K562 (cell line): ENCODE measurements at regions not wholly inside any gene's neighbourhood (a gene's known extent, or its start where the extent isn't known, plus 50 kb on each side); places are given as distances from the start of the nearest gene placed in this dataset.

ENCODE experiments used
- ATAC-seq: fragments of 200-7000 bp; cut with Tn5 transposase; 3 replicates; pipeline ENCODE4 v1.9.1; 2020; ENCODE audit warnings: moderate library complexity
- BruUV-seq: library from RNA; stranded (reverse); fragments of 400-500 nt; replicated peaks from 2 replicates; lab custom pipeline; 2021; lab: Mats Ljungman, UMichigan
- CTCF ChIA-PET: fragments of 300-600 bp; formaldehyde crosslinking; extraction: SDS; loops from one replicate; lab custom pipeline; 2021; ENCODE audit warnings: low intra/inter-chr PET ratio; lab: Yijun Ruan, JAX
- POLR2A ChIA-PET: fragments of 300-600, 350-650 bp; sonication (Branson Sonifier 250); formaldehyde crosslinking; extraction: SDS; loops from one replicate; lab custom pipeline; 2021; ENCODE audit warnings: antibody characterized with exemption, inconsistent platforms; lab: Yijun Ruan, JAX
- DNase-seq, 4 experiments: peaks; one replicate each; pipeline versions ENCODE4 v3.0.0 to v3.0.0-alpha.2; 2011 to 2018; ENCODE audit warnings: low spot score in 3 of 4, mixed read lengths in 3 of 4; ENCODE audit errors: extremely low read depth in 1 of 4
- FAIRE-seq: peaks from 2 replicates; lab custom pipeline; 2011; peaks lifted over from hg19 to GRCh38; lab: Jason Lieb, UNC
- H2AFZ ChIP-seq: 2 replicates; pipeline ENCODE4 v1.6.0; 2011; ENCODE audit warnings: low read depth, low read length, control low read depth, inconsistent platforms
- H3K27ac ChIP-seq: fragments of 200-600 bp; 3 replicates; pipeline ENCODE4 v1.8.0; 2011; ENCODE audit warnings: low read depth, mild to moderate bottlenecking, control low read depth, inconsistent platforms, low read length, moderate library complexity, mixed read lengths; ENCODE audit errors: extremely low read depth
- H3K27me3 ChIP-seq, 2 experiments: fragments of 300-600 bp in 1 of 2; 2 replicates in 1 of 2; 3 replicates in 1 of 2; pipeline versions ENCODE4 v1.6.0 to v1.8.0; 2011; ENCODE audit warnings: inconsistent platforms in 2 of 2, low read length in 2 of 2, mild to moderate bottlenecking in 1 of 2, mixed read lengths in 1 of 2, moderate library complexity in 1 of 2; ENCODE audit not compliant: control insufficient read depth in 2 of 2, insufficient read depth in 2 of 2
- H3K36me3 ChIP-seq: fragments of 300-600 bp; 3 replicates; pipeline ENCODE4 v1.8.0; 2011; ENCODE audit warnings: mild to moderate bottlenecking, low read length, inconsistent platforms; ENCODE audit not compliant: control insufficient read depth, insufficient read depth
- H3K4me1 ChIP-seq, 2 experiments: fragments of 200-600 bp in 1 of 2; replicated peaks in 1 of 2; 2 replicates in 1 of 2; 3 replicates in 1 of 2; pipeline versions ENCODE4 v1.5.1 to v1.8.0; 2011; ENCODE audit warnings: inconsistent platforms in 2 of 2, low read length in 2 of 2, mild to moderate bottlenecking in 1 of 2, mixed read lengths in 1 of 2, moderate library complexity in 1 of 2; ENCODE audit not compliant: control insufficient read depth in 2 of 2, insufficient read depth in 2 of 2
- H3K4me2 ChIP-seq: 2 replicates; pipeline ENCODE4 v1.6.1; 2011; ENCODE audit warnings: low read length, control low read depth, inconsistent platforms, mixed read lengths; ENCODE audit not compliant: insufficient read depth
- H3K4me3 ChIP-seq: fragments of 200-600 bp; sonication (generic), shearing (Covaris generic); 2 replicates; pipeline ENCODE4 v1.5.1; 2016; ENCODE audit warnings: control low read depth, inconsistent platforms
- H3K79me2 ChIP-seq: fragments of 200-600 bp; 3 replicates; pipeline ENCODE4 v1.8.0; 2011; ENCODE audit warnings: low read length, inconsistent platforms; ENCODE audit not compliant: control insufficient read depth, insufficient read depth
- H3K9ac ChIP-seq, 2 experiments: 2 replicates each; pipeline versions ENCODE4 v1.6.0 to v1.6.1; 2011; ENCODE audit warnings: low read depth in 2 of 2, low read length in 2 of 2, control low read depth in 1 of 2, inconsistent platforms in 1 of 2, mild to moderate bottlenecking in 1 of 2, mixed read lengths in 1 of 2; ENCODE audit not compliant: insufficient read depth in 1 of 2
- H3K9me1 ChIP-seq: one replicate; pipeline ENCODE4 v1.6.0; 2011; ENCODE audit warnings: inconsistent platforms, mild to moderate bottlenecking, low read length, moderate library complexity; ENCODE audit not compliant: control insufficient read depth, insufficient read depth
- H3K9me3 ChIP-seq: replicated peaks from 2 replicates; pipeline ENCODE4 v1.5.1; 2011; ENCODE audit warnings: low read depth, low read length, inconsistent platforms; ENCODE audit not compliant: control insufficient read depth, insufficient read depth
- H4K20me1 ChIP-seq: replicated peaks from 2 replicates; pipeline ENCODE4 v1.6.1; 2011; ENCODE audit warnings: low read length, inconsistent platforms, mixed read lengths; ENCODE audit not compliant: control insufficient read depth, insufficient read depth
- HSF4 ChIP-seq: fragments of 250-450 bp; sonication (Bioruptor Pico); IDR thresholded peaks from 2 replicates; pipeline ENCODE4 v2.1.2; 2022; ENCODE audit warnings: mild to moderate bottlenecking, moderate library complexity, borderline replicate concordance
- SRSF7 ChIP-seq: fragments of 200-400 bp; formaldehyde crosslinking; optimal IDR thresholded peaks from 2 replicates; pipeline ENCODE3; 2017; ENCODE audit warnings: mild to moderate bottlenecking, low read depth, low read length
- TARDBP ChIP-seq: fragments of 450-650 bp; IDR thresholded peaks from 2 replicates; pipeline ENCODE4 v1.6.1; 2016
- TRIM24 ChIP-seq, 2 experiments: fragments of 450-650 bp; IDR thresholded peaks; 2 replicates each; pipeline ENCODE4 v1.6.1; 2016
- XRCC3 ChIP-seq: fragments of 450-650 bp; IDR thresholded peaks from 2 replicates; pipeline ENCODE4 v1.6.1; 2017; ENCODE audit warnings: mild to moderate bottlenecking, moderate library complexity
- ZBTB17 ChIP-seq: fragments of 450-650 bp; formaldehyde crosslinking; IDR thresholded peaks from 2 replicates; pipeline ENCODE4 v1.4.0; 2020; ENCODE audit warnings: mild to moderate bottlenecking
- ZSCAN29 ChIP-seq: fragments of 450-650 bp; IDR thresholded peaks from 2 replicates; pipeline ENCODE4 v1.6.1; 2017
- WGBS: fragments of 100-300 bp; shearing (Covaris generic); methylation state at CpG from one replicate; pipeline ENCODE4 v1.1.6; 2016; ENCODE audit warnings: low coverage, mixed read lengths; ENCODE audit not compliant: insufficient coverage; ENCODE audit errors: missing lambda C conversion rate; 5-methylcytosine and 5-hydroxymethylcytosine counted together
- in situ Hi-C: fragments of 300-500 bp; cut with MboI; formaldehyde crosslinking; loops from 4 replicates; pipeline ENCODE4 v1.15.0; 2018; ENCODE audit warnings: inconsistent platforms, mixed read lengths
- intact Hi-C: fragments of 100-400 bp; cut with micrococcal nuclease; formaldehyde crosslinking; loops from 2 replicates; pipeline ENCODE4 v1.14.2; 2022
- TF ChIP-seq, protein P1 (sequence below): fragments of 250-450 bp; sonication (Bioruptor Pico); IDR thresholded peaks from 2 replicates; pipeline ENCODE4 v1.5.0; 2020; ENCODE audit warnings: mild to moderate bottlenecking
- TF ChIP-seq, protein P2 (sequence below): fragments of 450-650 bp; IDR thresholded peaks from 2 replicates; pipeline ENCODE4 v1.6.1; 2016
- TF ChIP-seq, protein P3 (sequence below): fragments of 250-450 bp; sonication (Bioruptor Pico); IDR thresholded peaks from 2 replicates; pipeline ENCODE4 v1.4.0; 2020; ENCODE audit warnings: mild to moderate bottlenecking, moderate library complexity
- TF ChIP-seq, protein P4 (sequence below): sonication (generic); formaldehyde crosslinking; IDR thresholded peaks from 2 replicates; pipeline ENCODE4 v1.8.1; 2023; ENCODE audit warnings: mild to moderate bottlenecking, missing genetic modification reagents
- TF ChIP-seq, protein P5 (sequence below): fragments of 200-400 bp; formaldehyde crosslinking; IDR thresholded peaks from 2 replicates; pipeline ENCODE4 v1.6.1; 2017; ENCODE audit warnings: mild to moderate bottlenecking, low read depth, low read length, moderate library complexity
- TF ChIP-seq, protein P6 (sequence below): fragments of 450-650 bp; IDR thresholded peaks from one replicate; pipeline ENCODE4 v1.6.1; 2018; ENCODE audit warnings: mild to moderate bottlenecking, moderate library complexity; ENCODE audit not compliant: partially characterized antibody

DNA sequence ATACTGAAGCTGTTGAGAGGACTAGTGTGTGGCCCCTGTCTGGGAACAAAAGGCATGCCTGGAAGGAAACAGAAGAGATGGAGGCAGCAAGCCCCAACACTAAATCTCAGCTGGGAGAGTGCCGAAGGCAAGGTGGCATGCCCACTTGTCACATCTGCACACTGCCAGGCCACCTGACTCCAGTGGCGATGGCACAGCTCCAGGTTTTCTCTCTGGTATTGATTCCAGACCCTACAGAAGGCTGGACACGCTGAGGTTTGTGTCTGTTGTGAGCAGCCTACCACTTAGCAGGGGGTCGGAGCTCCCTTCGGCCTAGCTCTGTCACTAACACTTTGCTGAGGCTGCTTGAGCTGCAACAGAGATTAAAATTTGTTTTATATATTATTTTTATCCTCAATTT lies 307.3 kb downstream of the TDRD15 start:
- intact Hi-C loops (no loop called here), in situ Hi-C loops (no loop called here)
- WGBS = 0% methylated on average over 5 of the region's 5 CpGs
- FAIRE-seq = no peak
- ChIA-PET CTCF (no interaction called here), POLR2A (interaction anchor here (1.2 kb wide), 1 partner anchor 14 kb away, joined by 3 read pairs; no protein-coding TSS in a partner anchor)
- no peak overlapping the region for H3K9ac ChIP-seq
- no peak overlapping the region for H3K27ac ChIP-seq
- ATAC-seq = no peak
- BruUV-seq = no TSS peak
- no peaks in the 10 kb centered on the region for H3K4me1 ChIP-seq
- no peak overlapping the region for H2AFZ ChIP-seq
- no peaks in the 10 kb centered on the region for H3K36me3 ChIP-seq
- H3K27me3 ChIP-seq = no peaks in the 10 kb centered on the region
- no peak for DNase-seq
- no peaks in the 10 kb centered on the region for H3K9me1 ChIP-seq
- no peaks in the 10 kb centered on the region for H4K20me1 ChIP-seq
- TF ChIP-seq TARDBP (no peak), SRSF7 (no peak), ZBTB17 (CRISPR knock-in tag) (no peak), XRCC3 (no peak), ZSCAN29 (no peak), TRIM24 (IDR thresholded peaks at IDR 0.05) (no peak), HSF4 (CRISPR knock-in tag) (no peak)
- TF ChIP-seq, protein P1, sequence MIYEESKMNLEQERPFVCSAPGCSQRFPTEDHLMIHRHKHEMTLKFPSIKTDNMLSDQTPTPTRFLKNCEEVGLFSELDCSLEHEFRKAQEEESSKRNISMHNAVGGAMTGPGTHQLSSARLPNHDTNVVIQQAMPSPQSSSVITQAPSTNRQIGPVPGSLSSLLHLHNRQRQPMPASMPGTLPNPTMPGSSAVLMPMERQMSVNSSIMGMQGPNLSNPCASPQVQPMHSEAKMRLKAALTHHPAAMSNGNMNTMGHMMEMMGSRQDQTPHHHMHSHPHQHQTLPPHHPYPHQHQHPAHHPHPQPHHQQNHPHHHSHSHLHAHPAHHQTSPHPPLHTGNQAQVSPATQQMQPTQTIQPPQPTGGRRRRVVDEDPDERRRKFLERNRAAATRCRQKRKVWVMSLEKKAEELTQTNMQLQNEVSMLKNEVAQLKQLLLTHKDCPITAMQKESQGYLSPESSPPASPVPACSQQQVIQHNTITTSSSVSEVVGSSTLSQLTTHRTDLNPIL (CRISPR knock-in tag) = no peak
- TF ChIP-seq, protein P2, sequence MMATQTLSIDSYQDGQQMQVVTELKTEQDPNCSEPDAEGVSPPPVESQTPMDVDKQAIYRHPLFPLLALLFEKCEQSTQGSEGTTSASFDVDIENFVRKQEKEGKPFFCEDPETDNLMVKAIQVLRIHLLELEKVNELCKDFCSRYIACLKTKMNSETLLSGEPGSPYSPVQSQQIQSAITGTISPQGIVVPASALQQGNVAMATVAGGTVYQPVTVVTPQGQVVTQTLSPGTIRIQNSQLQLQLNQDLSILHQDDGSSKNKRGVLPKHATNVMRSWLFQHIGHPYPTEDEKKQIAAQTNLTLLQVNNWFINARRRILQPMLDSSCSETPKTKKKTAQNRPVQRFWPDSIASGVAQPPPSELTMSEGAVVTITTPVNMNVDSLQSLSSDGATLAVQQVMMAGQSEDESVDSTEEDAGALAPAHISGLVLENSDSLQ = no peak
- TF ChIP-seq, protein P3, sequence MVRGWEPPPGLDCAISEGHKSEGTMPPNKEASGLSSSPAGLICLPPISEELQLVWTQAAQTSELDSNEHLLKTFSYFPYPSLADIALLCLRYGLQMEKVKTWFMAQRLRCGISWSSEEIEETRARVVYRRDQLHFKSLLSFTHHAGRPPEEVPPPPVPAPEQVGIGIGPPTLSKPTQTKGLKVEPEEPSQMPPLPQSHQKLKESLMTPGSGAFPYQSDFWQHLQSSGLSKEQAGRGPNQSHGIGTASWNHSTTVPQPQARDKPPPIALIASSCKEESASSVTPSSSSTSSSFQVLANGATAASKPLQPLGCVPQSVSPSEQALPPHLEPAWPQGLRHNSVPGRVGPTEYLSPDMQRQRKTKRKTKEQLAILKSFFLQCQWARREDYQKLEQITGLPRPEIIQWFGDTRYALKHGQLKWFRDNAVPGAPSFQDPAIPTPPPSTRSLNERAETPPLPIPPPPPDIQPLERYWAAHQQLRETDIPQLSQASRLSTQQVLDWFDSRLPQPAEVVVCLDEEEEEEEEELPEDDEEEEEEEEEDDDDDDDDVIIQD (CRISPR knock-in tag) = no peak
- TF ChIP-seq, protein P4, sequence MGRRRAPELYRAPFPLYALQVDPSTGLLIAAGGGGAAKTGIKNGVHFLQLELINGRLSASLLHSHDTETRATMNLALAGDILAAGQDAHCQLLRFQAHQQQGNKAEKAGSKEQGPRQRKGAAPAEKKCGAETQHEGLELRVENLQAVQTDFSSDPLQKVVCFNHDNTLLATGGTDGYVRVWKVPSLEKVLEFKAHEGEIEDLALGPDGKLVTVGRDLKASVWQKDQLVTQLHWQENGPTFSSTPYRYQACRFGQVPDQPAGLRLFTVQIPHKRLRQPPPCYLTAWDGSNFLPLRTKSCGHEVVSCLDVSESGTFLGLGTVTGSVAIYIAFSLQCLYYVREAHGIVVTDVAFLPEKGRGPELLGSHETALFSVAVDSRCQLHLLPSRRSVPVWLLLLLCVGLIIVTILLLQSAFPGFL (CRISPR knock-in tag) = no peak
- TF ChIP-seq, protein P5, sequence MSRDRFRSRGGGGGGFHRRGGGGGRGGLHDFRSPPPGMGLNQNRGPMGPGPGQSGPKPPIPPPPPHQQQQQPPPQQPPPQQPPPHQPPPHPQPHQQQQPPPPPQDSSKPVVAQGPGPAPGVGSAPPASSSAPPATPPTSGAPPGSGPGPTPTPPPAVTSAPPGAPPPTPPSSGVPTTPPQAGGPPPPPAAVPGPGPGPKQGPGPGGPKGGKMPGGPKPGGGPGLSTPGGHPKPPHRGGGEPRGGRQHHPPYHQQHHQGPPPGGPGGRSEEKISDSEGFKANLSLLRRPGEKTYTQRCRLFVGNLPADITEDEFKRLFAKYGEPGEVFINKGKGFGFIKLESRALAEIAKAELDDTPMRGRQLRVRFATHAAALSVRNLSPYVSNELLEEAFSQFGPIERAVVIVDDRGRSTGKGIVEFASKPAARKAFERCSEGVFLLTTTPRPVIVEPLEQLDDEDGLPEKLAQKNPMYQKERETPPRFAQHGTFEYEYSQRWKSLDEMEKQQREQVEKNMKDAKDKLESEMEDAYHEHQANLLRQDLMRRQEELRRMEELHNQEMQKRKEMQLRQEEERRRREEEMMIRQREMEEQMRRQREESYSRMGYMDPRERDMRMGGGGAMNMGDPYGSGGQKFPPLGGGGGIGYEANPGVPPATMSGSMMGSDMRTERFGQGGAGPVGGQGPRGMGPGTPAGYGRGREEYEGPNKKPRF = no peak
- TF ChIP-seq, protein P6, sequence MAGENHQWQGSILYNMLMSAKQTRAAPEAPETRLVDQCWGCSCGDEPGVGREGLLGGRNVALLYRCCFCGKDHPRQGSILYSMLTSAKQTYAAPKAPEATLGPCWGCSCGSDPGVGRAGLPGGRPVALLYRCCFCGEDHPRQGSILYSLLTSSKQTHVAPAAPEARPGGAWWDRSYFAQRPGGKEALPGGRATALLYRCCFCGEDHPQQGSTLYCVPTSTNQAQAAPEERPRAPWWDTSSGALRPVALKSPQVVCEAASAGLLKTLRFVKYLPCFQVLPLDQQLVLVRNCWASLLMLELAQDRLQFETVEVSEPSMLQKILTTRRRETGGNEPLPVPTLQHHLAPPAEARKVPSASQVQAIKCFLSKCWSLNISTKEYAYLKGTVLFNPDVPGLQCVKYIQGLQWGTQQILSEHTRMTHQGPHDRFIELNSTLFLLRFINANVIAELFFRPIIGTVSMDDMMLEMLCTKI = no peak
- no peaks in the 10 kb centered on the region for H3K9me3 ChIP-seq
- H3K4me3 ChIP-seq = no peak overlapping the region
- no peak overlapping the region for H3K4me2 ChIP-seq
- no peaks in the 10 kb centered on the region for H3K79me2 ChIP-seq
